ENCODE measurements at regions not wholly inside any gene's neighbourhood (a gene's known extent, or its start where the extent isn't known, plus 50 kb on each side); places are given as distances from the start of the nearest gene placed in this dataset.
A peak's percentile ranks its signal among the peaks of the same experiment; 100 is the strongest.
"Not testable (repeated sequence)": the region's sequence is repeated elsewhere in the genome, so short reads cannot be mapped to it uniquely, and the experiment has no call there.

DNA sequence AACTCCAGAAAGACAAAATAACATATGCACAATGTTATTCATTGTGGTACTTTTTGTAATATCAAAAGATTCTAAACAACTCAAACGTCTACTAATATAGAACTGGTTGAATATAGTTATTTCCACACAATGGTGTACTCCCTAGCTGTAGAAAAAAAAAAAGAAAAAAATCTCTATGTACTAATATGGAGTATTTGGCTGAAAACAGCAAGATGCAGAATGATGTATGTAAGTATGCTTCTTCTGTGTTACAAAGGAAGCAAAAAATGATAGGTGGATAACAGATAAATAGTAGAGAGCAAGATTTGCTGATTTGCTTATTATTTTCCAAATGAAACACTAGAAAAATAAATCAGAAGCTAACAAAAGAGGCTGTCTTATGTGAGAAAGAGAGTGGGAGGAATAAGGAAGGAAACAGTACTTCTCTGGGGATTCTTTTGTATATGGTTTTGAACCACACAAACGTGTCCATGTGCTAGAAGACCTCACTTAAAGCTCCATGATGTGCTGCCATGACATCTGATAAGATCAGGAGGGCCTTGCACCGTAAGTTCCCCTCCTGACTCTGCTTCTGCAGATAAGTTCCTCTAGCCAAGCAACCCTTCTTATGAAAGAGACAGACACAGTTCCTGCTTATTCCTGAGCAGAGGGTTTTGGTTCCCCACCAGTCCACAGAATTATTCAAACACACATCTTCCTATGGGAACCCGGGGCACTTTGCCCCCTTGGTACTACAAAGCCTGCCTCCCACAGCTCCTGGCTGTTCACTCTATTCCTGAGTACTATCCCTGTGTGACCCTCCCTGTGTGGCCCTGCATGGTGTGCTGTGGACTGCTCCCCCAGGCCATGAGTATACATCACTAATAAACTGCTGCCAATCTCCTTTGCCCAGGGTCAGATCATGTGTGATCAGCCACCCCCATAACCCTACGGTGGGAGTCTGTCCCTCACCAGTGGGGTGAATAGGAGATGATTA, 159.1 kb downstream of the CCDC71L start:
- Histone ChIP-seq H3K4me3 (no peak overlapping the region), H3K27me3 (no peaks in the 10 kb centered on the region), H3K9me3 (no peaks in the 10 kb centered on the region), H3K4me1 (peaks cover 0 to 16% (median 8%) of the 10 kb centered on the region in 4 donors), H3K27ac (no peak overlapping the region), H3K36me3 (no peaks in the 10 kb centered on the region)
- intact Hi-C loops (cut with DNase I): no loop called here
- DNase-seq (no peak), ATAC-seq (peak; percentile 21 to 60 (median 32))
- TF ChIP-seq CTCF (IDR thresholded peaks at IDR 0.05) (no peak), POLR2A (IDR thresholded peaks at IDR 0.05) (no peak)
- 38% methylated on average over 4 of the region's 5 CpGs for WGBS (ENCODE audit: insufficient coverage, low coverage, low lambda C conversion rate, missing lambda C conversion rate)

DNA sequence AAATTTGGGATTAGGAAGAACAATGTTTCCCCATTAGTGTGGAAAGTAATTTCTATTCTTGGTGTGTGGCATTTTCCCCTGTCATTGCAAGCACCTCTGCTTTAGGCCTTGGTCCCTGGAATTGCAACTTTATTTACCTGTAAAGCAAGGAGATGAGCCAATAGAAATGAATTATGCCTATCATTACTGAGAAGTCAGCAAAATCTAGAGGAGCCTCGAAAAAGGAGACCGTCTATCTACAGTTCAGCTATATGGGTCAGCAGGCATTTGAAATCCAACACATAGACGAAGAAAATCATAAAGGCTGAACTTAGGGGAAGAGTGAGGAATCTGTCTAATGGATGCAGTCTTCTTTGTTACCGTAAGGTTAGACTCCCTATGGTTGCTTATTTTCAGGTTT, 161.1 kb downstream of the CCDC71L start:
- Histone ChIP-seq H3K9me3 (no peaks in the 10 kb centered on the region), H3K4me1 (peaks cover 0 to 16% (median 8%) of the 10 kb centered on the region in 4 donors), H3K27me3 (no peaks in the 10 kb centered on the region), H3K4me3 (no peak overlapping the region), H3K27ac (no peak overlapping the region), H3K36me3 (no peaks in the 10 kb centered on the region)
- intact Hi-C loops (cut with DNase I): no loop called here
- ATAC-seq: no peak
- WGBS (ENCODE audit: insufficient coverage, low coverage, low lambda C conversion rate, missing lambda C conversion rate): 87% methylated on average over 4 of the region's 4 CpGs
- no peak for TF ChIP-seq POLR2A (IDR thresholded peaks at IDR 0.05)
- TF ChIP-seq CTCF (IDR thresholded peaks at IDR 0.05): no peak
- no peak for DNase-seq

GRCh38 chr7:106498005-106498404, 163.0 kb downstream of the CCDC71L start:
- H3K36me3 ChIP-seq; ATAC-seq; intact Hi-C loops (cut with DNase I); H3K4me1 ChIP-seq; DNase-seq; H3K27ac ChIP-seq; H3K4me3 ChIP-seq; H3K9me3 ChIP-seq; H3K27me3 ChIP-seq: not testable (repeated sequence)
- whole genome bisulfite sequencing (ENCODE audit: insufficient coverage, low coverage, low lambda C conversion rate, missing lambda C conversion rate): 86% methylated on average over 1 of the region's 2 CpGs

DNA sequence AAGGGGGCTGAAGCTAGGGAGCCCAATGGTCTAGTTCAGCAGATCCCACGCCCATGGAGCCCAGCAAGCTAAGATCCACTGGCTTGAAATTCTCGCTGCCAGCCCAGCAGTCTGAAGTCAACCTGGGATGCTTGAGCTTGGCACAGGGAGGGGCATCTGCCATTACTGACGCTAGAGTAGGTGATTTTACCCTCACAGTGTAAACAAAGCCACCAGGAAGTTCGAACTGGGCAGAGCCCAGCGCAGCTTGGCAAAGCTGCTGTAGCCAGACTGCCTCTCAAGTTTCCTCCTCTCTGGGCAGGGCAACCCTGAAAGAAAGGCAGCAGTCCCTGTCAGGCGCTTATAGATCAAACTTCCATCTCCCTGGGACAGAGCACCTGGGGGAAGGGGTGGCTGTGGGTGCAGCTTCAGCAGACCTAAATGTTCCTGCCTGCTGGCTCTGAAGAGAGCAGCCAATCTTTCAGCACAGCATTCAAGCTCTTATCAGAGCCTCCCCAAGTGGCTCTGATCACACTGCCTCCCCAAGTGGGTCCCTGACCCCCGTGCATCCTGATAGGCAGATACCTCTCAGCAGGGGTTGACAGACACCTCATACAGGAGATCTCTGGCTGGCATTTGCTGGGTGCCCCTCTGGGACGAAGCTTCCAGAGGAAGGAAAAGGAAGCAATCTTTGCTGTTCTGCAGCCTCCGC, 167.8 kb downstream of the CCDC71L start:
- WGBS (ENCODE audit: insufficient coverage, low coverage, low lambda C conversion rate, missing lambda C conversion rate): 65% methylated on average over 3 of the region's 9 CpGs
- Histone ChIP-seq H3K27me3 (no peaks in the 10 kb centered on the region), H3K4me1 (peaks cover 0 to 13% (median 1%) of the 10 kb centered on the region in 4 donors), H3K36me3 (no peaks in the 10 kb centered on the region), H3K27ac (no peak overlapping the region), H3K9me3 (no peaks in the 10 kb centered on the region), H3K4me3 (no peak overlapping the region)
- ATAC-seq (peak in 2 of 4 donors; percentile 46 to 48), DNase-seq (peak in 2 of 3 donors; percentile 40 to 71)
- TF ChIP-seq CTCF (IDR thresholded peaks at IDR 0.05) (no peak), POLR2A (IDR thresholded peaks at IDR 0.05) (no peak)
- intact Hi-C loops (cut with DNase I): no loop called here

DNA sequence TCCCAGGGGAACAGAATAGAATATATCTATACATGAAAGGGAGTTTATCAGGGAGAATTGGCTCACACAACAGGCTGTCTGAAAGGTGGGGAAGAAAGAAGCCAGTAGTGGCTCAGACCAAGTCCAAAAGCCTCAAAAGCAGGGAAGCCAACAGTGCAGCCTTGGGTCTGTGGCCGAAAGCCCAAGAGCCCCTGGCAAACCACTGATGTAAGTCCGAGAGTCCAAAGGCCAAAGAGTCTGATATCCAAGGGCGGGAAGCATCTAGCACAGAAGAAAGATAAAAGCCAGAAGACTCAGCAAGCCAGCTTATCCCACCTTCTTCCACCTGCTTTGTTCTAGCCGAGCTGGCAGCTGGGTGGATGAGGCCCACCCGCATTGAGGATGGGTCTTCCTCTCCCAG, 172.5 kb downstream of the CCDC71L start:
- Histone ChIP-seq H3K36me3 (no peaks in the 10 kb centered on the region), H3K4me1 (peaks cover 0 to 53% (median 18%) of the 10 kb centered on the region in 4 donors), H3K9me3 (no peaks in the 10 kb centered on the region), H3K4me3 (no peak overlapping the region), H3K27ac (peak overlapping the region in 2 of 3 donors; percentile 86 to 94), H3K27me3 (no peaks in the 10 kb centered on the region)
- no peak for TF ChIP-seq POLR2A (IDR thresholded peaks at IDR 0.05)
- no peak for TF ChIP-seq CTCF (IDR thresholded peaks at IDR 0.05)
- 13% methylated on average over 1 of the region's 5 CpGs for WGBS (ENCODE audit: insufficient coverage, low coverage, low lambda C conversion rate, missing lambda C conversion rate)
- ATAC-seq (peak in 2 of 4 donors; percentile 19 to 38), DNase-seq (peak; percentile 29 to 71 (median 60))
- intact Hi-C loops (cut with DNase I): no loop called here
